SK-N-SH (cell line): ENCODE measurements at regions not wholly inside any gene's neighbourhood (a gene's known extent, or its start where the extent isn't known, plus 50 kb on each side); places are given as distances from the start of the nearest gene placed in this dataset.

Experiments used
- CTCF ChIA-PET: fragments of 300-600, 350-600 bp; formaldehyde crosslinking; extraction: SDS; loops from one replicate; lab custom pipeline; 2021; lab: Yijun Ruan, JAX
- POLR2A ChIA-PET: fragments of 350-600 bp; sonication (Branson Sonifier 250); formaldehyde crosslinking; extraction: SDS; loops from one replicate; lab custom pipeline; 2020; ENCODE audit warnings: antibody characterized with exemption, inconsistent platforms; lab: Yijun Ruan, JAX
- DNase-seq: peaks from one replicate; pipeline ENCODE4 v3.0.0; 2012
- H2AFZ ChIP-seq: fragments of 200-600 bp; sonication (generic); 2 replicates; pipeline ENCODE4 v1.8.1; 2016; ENCODE audit warnings: antibody characterized with exemption, mild to moderate bottlenecking, low read depth
- H3F3A ChIP-seq: fragments of 200-600 bp; sonication (generic); replicated peaks from 2 replicates; pipeline ENCODE3; 2016; ENCODE audit warnings: antibody characterized with exemption, mild to moderate bottlenecking; ENCODE audit not compliant: insufficient read depth
- H3K27ac ChIP-seq, 2 experiments: fragments of 200-500 bp in 1 of 2; fragments of 200-600 bp in 1 of 2; sonication (Bioruptor generic) in 1 of 2; sonication (generic), shearing (Covaris generic) in 1 of 2; 2 replicates each; pipeline versions ENCODE4 v1.5.1 to v1.6.1; 2014 to 2016; ENCODE audit warnings: low read depth in 2 of 2, inconsistent platforms in 1 of 2, low read length in 1 of 2, mild to moderate bottlenecking in 1 of 2, mixed read lengths in 1 of 2
- H3K27me3 ChIP-seq: fragments of 200-600 bp; sonication (generic), shearing (Covaris generic); 2 replicates; pipeline ENCODE4 v1.6.1; 2016; ENCODE audit warnings: mixed run types; ENCODE audit not compliant: insufficient read depth
- H3K36me3 ChIP-seq, 2 experiments: fragments of 200-500 bp in 1 of 2; fragments of 200-600 bp in 1 of 2; sonication (Bioruptor generic) in 1 of 2; sonication (generic) in 1 of 2; replicated peaks in 1 of 2; 2 replicates each; pipeline versions ENCODE3 to v1.5.1; 2014 to 2016; ENCODE audit warnings: low read length in 1 of 2, mild to moderate bottlenecking in 1 of 2; ENCODE audit not compliant: insufficient read depth in 2 of 2, control insufficient read depth in 1 of 2
- H3K4me1 ChIP-seq, 2 experiments: fragments of 200-500 bp in 1 of 2; fragments of 200-600 bp in 1 of 2; sonication (Bioruptor generic) in 1 of 2; sonication (generic), shearing (Covaris generic) in 1 of 2; 2 replicates each; pipeline versions ENCODE4 v1.5.1 to v1.6.1; 2014 to 2016; ENCODE audit warnings: low read depth in 1 of 2, low read length in 1 of 2, mixed run types in 1 of 2; ENCODE audit not compliant: insufficient read depth in 2 of 2, control insufficient read depth in 1 of 2
- H3K4me2 ChIP-seq: fragments of 200-600 bp; sonication (generic), shearing (Covaris generic); 2 replicates; pipeline ENCODE4 v1.6.1; 2017; ENCODE audit warnings: mixed run types
- H3K4me3 ChIP-seq, 2 experiments: fragments of 200-500 bp in 1 of 2; fragments of 200-600 bp in 1 of 2; sonication (Bioruptor generic) in 1 of 2; sonication (generic), shearing (Covaris generic) in 1 of 2; 2 replicates each; pipeline versions ENCODE4 v1.5.1 to v1.8.1; 2014 to 2016; ENCODE audit warnings: low read depth in 2 of 2, inconsistent platforms in 1 of 2, low read length in 1 of 2, mild to moderate bottlenecking in 1 of 2, mixed read lengths in 1 of 2, moderate library complexity in 1 of 2
- H3K79me2 ChIP-seq: fragments of 200-600 bp; sonication (generic); 2 replicates; pipeline ENCODE4 v1.8.1; 2017; ENCODE audit warnings: mild to moderate bottlenecking; ENCODE audit not compliant: insufficient read depth
- H3K9ac ChIP-seq: fragments of 200-600 bp; sonication (generic); 2 replicates; pipeline ENCODE4 v1.6.1; 2017; ENCODE audit warnings: mixed run types
- H3K9me2 ChIP-seq: fragments of 200-600 bp; sonication (generic); 2 replicates; pipeline ENCODE4 v1.6.1; 2017; ENCODE audit warnings: mixed run types
- H3K9me3 ChIP-seq: fragments of 200-600 bp; sonication (generic); 2 replicates; pipeline ENCODE4 v1.6.1; 2017; ENCODE audit warnings: mixed run types, mild to moderate bottlenecking, moderate library complexity
- H4K20me1 ChIP-seq: fragments of 200-600 bp; sonication (generic); 2 replicates; pipeline ENCODE4 v1.6.1; 2017; ENCODE audit warnings: mild to moderate bottlenecking, mixed run types; ENCODE audit not compliant: insufficient read depth
- CHD2 ChIP-seq: fragments of 150-350 bp; IDR thresholded peaks from 2 replicates; pipeline ENCODE4 v1.6.1; 2018; ENCODE audit warnings: low read length; ENCODE audit not compliant: partially characterized antibody
- CTCF ChIP-seq: fragments of 200-600 bp; sonication (generic); IDR thresholded peaks from 2 replicates; pipeline ENCODE4 v1.6.1; 2017; ENCODE audit warnings: antibody characterized with exemption, mild to moderate bottlenecking, moderate library complexity
- GABPA ChIP-seq: IDR thresholded peaks from 2 replicates; pipeline ENCODE4 v1.4.0; 2012; ENCODE audit warnings: low read depth, mild to moderate bottlenecking
- MEF2A ChIP-seq: IDR thresholded peaks from 2 replicates; pipeline ENCODE4 v1.4.0; 2012; ENCODE audit warnings: low read depth, borderline replicate concordance
- PBX3 ChIP-seq: IDR thresholded peaks from 2 replicates; pipeline ENCODE4; 2012
- POLR2AphosphoS5 ChIP-seq: IDR thresholded peaks from 2 replicates; pipeline ENCODE4 v1.6.1; 2012; ENCODE audit warnings: low read depth, low read length
- RCOR1 ChIP-seq: fragments of 150-350 bp; IDR thresholded peaks from 2 replicates; pipeline ENCODE4 v1.6.1; 2017; ENCODE audit warnings: antibody characterized with exemption, low read length
- REST ChIP-seq: IDR thresholded peaks from 2 replicates; pipeline ENCODE4 v1.6.1; 2012; ENCODE audit warnings: mild to moderate bottlenecking, low read depth, low read length, moderate library complexity
- USF2 ChIP-seq: fragments of 150-350 bp; IDR thresholded peaks from 2 replicates; pipeline ENCODE4 v1.6.1; 2017; ENCODE audit warnings: antibody characterized with exemption, low read length, low read depth, borderline replicate concordance
- YY1 ChIP-seq: IDR thresholded peaks from 2 replicates; pipeline ENCODE4 v1.4.0; 2012; ENCODE audit warnings: low read depth, mild to moderate bottlenecking
- WGBS: methylation state at CpG from one replicate; pipeline ENCODE4 v1.1.6; 2017; ENCODE audit warnings: low lambda C conversion rate; 5-methylcytosine and 5-hydroxymethylcytosine counted together

- H3K79me2 ChIP-seq, result no peaks in the 10 kb centered on the region
- H3K9me2 ChIP-seq, result no peaks in the 10 kb centered on the region
- H3K9me3 ChIP-seq, result no peaks in the 10 kb centered on the region
- H3K9ac ChIP-seq, result no peak overlapping the region
- H3K27ac ChIP-seq, result no peak overlapping the region
- POLR2A ChIA-PET, result no interaction called here
- H3K27me3 ChIP-seq, result no peaks in the 10 kb centered on the region
- no peaks in the 10 kb centered on the region for H3K36me3 ChIP-seq
- no peaks in the 10 kb centered on the region for H3F3A ChIP-seq
- H4K20me1 ChIP-seq, result no peaks in the 10 kb centered on the region
- H3K4me2 ChIP-seq, result no peak overlapping the region
- CTCF ChIA-PET, result interaction anchor here (0.6 kb wide), 1 partner anchor 47 kb away, joined by 3 read pairs; no protein-coding TSS in a partner anchor
- H2AFZ ChIP-seq, result no peak overlapping the region
- WGBS, result 47% methylated on average over 1 of the region's 1 CpG
- TF ChIP-seq POLR2AphosphoS5, result no peak
- no peak for TF ChIP-seq REST
- TF ChIP-seq PBX3, result no peak
- TF ChIP-seq GABPA, result no peak
- no peak for TF ChIP-seq RCOR1
- TF ChIP-seq CTCF, result no peak
- DNase-seq, result no peak
- no peak overlapping the region for H3K4me3 ChIP-seq
- no peaks in the 10 kb centered on the region for H3K4me1 ChIP-seq
These were observed 303.7 kb upstream of the SLC24A2 start for GRCh38 chr9:20092561-20092960.

GRCh38 chr9:20087481-20087880 is 298.6 kb upstream of the SLC24A2 start:
- no peak overlapping the region for H3K4me3 ChIP-seq
- H3K9ac ChIP-seq, result no peak overlapping the region
- no peaks in the 10 kb centered on the region for H3K79me2 ChIP-seq
- 0% methylated on average over 1 of the region's 1 CpG for WGBS
- TF ChIP-seq YY1 (no peak), USF2 (no peak), CHD2 (no peak), RCOR1 (no peak), GABPA (no peak), REST (no peak), MEF2A (no peak)
- no peaks in the 10 kb centered on the region for H4K20me1 ChIP-seq
- H3F3A ChIP-seq, result no peaks in the 10 kb centered on the region
- no peak overlapping the region for H3K27ac ChIP-seq
- no peaks in the 10 kb centered on the region for H3K36me3 ChIP-seq
- DNase-seq, result no peak
- no peaks in the 10 kb centered on the region for H3K9me3 ChIP-seq
- H3K9me2 ChIP-seq, result no peaks in the 10 kb centered on the region
- ChIA-PET CTCF (no interaction called here), POLR2A (no interaction called here)
- peaks cover 0 to 28% of the 10 kb centered on the region in 2 experiments; a peak in 2 of 4 replicates for H3K4me1 ChIP-seq
- H3K27me3 ChIP-seq, result no peaks in the 10 kb centered on the region
- no peak overlapping the region for H3K4me2 ChIP-seq
- no peak overlapping the region for H2AFZ ChIP-seq
